Activated CD4-positive, alpha-beta T cell treated with anti-CD3 and anti-CD28 coated beads, Interleukin-2, Interleukin-4, amounts not matched to agents 100 ng/mL and 50 ng/mL, durations not matched to agents 16 hours and 8 hours (primary cell): ENCODE measurements at regions not wholly inside any gene's neighbourhood (a gene's known extent, or its start where the extent isn't known, plus 50 kb on each side); places are given as distances from the start of the nearest gene placed in this dataset.

ENCODE experiments used
- DNase-seq: peaks from one replicate; pipeline ENCODE4 v3.0.0-alpha.2; 2020; ENCODE audit warnings: low spot score

DNA sequence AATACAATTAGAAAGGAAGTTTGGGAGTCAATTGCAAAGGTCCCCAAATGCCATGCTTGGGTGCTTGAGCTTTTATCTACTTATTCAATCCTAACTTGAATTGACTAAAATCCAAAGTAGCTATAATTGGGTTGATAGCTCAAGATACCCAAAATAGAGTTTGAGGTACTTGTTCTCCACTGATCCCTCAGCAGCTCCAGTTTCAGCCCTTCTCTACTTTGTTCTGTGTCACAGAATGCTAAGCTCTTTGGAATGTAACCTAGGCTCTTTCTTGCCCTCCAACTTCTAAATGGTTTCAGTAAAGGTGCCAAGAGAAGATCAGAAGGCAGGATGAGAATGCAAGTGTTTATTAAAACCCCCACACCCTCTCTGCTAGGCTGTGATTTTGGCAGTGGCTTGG lies 251.4 kb upstream of the CLEC14A start:
- DNase-seq, result no peak

DNA sequence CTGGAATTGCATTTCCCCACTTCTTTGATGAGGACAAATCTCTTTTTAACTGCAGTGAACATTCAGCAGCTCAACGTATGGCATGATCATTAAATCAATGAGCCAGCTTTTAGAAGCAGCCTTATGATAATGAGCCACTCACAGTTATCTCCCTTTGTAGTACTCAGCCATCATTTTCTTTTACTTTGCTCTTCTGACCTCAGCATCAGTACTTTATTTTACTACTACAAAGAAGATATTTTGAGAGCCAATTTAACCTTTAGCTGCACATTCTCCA lies 250.0 kb upstream of the CLEC14A start:
- DNase-seq, result no peak

- DNase-seq, result no peak
Observed at GRCh38 chr14:38505221-38505972, 249.5 kb upstream of the CLEC14A start.

- no peak for DNase-seq
Observed at GRCh38 chr14:38504175-38504574, 248.3 kb upstream of the CLEC14A start.

GRCh38 chr14:38502239-38502638 lies 246.3 kb upstream of the CLEC14A start:
- DNase-seq, result no peak

GRCh38 chr14:38500125-38500524 lies 244.2 kb upstream of the CLEC14A start:
- no peak for DNase-seq

GRCh38 chr14:38496092-38496491 lies 240.2 kb upstream of the CLEC14A start:
- DNase-seq, result no peak

DNA sequence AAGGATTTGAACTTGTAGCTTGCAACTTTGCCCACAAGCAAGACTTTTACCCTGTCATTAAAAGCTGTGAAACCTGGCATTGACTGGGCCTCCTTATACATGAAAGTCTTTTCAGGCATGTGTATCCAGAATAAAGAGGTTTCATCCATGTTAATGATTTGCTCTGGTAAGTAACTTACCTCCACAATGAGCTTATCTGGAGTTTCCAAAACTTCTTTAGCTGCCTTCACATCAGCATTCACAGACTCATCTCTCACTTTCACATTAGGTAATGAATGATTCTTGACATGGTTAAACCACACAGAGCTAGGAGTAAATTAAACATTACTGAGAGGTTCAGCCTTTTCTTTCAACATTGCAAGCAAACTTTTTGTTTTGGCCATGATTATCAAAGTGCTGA lies 234.4 kb upstream of the CLEC14A start:
- no peak for DNase-seq

DNA sequence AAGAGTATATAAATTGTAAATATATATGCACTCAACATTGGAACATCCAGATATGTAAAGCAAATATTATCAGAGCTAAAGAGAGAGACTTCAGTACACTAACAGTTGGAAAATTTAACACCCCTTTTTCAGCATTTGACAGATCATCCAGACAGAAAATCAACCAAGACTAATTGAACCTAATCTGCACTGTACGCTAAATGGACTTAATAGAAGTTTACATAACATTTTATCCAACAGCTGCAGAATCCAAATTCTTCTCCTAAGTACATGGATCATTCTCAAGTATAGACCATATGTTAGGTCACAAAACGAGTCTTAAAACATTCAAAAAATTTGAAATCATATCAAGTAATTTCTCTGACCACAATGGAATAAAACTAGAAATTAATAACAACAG lies 229.1 kb upstream of the CLEC14A start:
- DNase-seq, result no peak

GRCh38 chr14:38481952-38482678 lies 226.2 kb upstream of the CLEC14A start:
- no peak for DNase-seq

DNA sequence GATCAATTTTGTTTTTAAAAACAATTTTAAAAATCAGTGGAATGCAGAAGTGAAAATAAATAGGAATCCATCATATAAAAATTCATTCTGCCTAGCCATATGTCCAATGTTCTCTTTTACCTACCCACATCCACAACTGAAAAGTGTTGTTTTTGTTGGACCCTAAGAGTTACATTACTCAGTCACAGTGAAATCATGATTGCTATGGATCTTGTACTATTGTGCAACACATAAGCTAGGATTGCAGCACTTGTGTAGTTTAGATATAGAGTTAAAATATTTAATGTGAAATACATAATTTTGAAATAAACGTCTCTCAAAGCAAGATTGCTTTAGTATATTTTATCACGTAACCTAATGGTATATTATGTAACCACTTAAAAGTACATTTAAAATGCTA lies 213.3 kb upstream of the CLEC14A start:
- no peak for DNase-seq

DNA sequence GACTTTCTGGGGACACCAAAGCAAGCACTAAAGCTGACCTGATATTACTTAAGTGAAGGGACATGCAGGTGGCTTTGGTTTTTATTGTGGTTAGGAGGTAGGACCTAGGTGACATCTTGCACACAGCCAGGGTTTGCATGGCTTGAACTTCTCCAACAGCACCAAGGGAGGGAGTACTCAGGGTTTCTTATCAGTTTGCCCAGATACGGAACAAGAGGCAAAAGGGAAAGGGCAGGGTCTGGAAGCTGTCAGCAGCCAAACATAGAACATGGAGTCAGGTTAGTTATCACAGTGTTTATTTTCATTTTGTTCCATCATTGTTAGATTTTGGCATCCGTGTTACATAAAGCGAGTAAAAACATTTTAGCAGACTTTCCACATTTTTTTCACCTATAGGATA lies 186.3 kb upstream of the CLEC14A start:
- no peak for DNase-seq

DNA sequence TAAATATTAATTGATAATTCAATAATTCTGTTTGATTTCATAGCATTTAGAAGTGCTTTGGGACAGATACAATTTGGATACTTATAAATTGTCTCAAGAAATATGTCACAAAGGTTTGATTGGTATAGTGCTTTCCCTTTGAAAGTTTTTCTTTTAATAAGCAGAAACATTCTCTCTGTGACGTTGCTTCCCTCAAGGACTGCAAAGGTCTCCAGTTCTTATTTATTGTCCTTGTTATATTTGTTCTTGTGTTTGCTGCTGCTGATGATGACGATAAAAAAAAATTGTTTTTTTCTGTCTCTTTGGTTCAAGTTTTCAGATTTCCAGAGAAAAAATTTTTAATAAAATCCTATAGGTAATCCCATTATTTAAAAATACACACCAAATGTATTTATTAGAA lies 176.3 kb upstream of the CLEC14A start:
- DNase-seq, result no peak

DNA sequence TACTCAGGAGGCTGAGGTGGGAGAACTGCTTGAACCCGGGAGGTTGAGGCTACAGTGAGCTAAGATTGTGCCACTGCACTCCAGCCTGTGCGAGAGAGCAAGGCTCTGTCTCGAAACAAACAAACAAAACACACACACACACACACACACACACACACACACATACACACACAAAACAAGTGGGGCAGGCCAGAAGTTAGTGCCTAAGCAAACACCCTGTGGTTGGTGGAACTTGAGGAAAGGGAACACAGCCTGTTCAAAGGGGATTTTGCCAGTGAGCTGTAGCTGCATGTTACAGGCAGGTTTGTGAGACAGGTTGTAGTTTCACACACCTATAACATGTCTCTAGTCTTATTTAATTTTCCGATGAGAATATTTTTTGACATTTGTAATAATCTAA lies 175.3 kb upstream of the CLEC14A start:
- DNase-seq, result no peak

DNA sequence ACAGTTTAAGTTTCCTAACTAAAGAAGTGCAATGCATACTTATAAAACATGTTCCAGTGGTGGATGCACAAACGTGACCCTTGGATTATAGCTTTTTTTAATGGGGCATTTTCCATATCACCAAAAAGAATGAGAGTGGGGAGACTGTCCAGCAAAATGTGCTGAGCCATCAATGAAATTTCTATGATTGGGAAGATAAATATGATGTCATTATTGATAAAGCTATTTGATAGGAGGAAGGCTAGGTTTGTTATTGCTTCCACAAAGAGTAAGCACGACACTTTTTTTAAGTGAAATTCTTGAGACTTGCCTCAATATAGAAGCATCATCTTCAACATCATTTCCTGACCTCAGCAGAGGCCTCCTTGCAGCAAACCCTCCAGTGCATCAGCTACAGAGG lies 174.6 kb upstream of the CLEC14A start:
- no peak for DNase-seq

- no peak for DNase-seq
Observed at GRCh38 chr14:38425324-38425976, 169.6 kb upstream of the CLEC14A start.

DNA sequence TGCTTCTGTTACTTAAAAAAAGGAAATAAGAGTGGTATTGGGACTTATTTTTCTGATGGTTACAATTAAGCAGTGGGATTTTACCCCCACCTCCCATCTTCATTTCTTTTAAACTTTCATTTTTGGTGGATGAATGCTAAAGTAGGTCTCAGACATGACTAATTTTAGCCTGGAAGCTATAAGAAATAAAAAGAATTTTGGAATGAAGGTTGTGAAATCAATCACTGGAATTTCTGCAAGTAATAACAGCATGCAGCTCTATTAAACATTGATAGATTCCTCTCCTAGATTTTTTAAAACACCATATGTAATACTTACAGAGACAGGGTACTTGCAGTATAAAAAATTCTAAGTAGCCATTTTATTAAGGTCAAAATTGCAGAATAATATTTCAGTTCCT lies 164.2 kb upstream of the CLEC14A start:
- DNase-seq, result no peak

GRCh38 chr14:38419579-38419978 lies 163.7 kb upstream of the CLEC14A start:
- no peak for DNase-seq

DNA sequence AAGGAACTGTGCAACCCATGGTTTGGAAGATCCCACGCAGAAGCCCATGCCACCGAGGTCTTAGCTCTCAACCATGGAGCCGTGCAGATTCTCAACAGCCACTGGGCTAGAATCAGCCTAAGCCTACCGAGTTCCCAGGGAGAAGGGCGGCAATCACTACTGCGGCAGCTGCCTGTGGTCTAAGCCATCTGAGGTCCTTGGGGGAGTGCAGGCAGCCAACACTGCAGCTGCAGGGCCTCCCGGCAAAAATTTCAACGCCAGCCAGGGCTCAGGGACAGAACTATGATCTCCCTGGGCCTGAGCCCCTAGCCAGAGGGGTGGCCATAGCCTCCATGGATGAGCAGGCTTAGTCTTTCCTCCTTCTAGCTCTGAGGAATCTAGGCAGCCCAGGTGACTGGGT lies 156.8 kb upstream of the CLEC14A start:
- DNase-seq, result no peak

DNA sequence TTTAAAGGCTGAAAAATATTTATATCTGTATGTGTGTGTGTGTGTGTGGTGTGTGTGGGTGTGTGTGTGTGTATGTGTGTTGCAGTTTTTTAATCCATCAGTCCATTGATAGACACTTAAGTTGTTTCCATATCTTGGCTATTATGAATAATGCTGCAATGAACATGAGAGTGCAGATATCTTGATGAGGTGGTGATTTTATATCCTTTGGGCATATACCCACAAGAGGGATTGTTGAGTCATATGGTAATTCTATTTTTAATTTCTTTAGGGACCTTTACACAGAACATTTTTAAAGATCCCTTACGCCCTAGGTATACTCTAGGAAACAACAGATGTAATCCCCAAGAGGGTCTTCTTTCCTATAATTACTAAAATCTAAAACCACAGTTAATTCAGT lies 154.5 kb upstream of the CLEC14A start:
- DNase-seq, result no peak

DNA sequence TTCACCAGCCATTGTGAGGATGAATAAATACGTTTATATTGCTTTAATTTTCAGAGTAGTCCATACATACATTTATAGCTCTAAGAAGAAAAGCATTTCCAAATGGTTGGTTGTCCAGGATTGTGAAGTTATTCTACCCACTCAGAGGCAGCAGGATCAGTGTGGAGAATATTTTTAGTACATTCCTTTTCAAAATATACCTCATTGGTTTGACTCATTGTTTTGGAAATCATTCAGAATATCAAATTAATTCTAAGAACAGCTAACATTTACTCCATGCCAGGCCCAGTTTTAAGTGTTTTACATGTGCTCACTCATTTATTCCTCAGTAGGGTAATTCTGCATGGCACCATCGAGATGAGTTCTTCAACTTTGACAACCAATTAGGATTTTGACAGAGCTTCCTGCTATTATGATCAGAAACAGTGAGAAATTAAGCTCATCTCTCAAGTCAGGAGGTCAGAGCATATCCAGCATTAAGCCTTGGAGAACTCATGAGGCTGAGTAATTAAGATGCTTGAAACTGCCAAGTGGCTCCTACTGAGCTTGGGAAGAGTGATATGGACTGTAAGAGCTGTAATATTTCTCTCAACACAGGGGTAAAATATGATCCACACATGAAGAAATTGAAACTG lies 153.3 kb upstream of the CLEC14A start:
- no peak for DNase-seq

DNA sequence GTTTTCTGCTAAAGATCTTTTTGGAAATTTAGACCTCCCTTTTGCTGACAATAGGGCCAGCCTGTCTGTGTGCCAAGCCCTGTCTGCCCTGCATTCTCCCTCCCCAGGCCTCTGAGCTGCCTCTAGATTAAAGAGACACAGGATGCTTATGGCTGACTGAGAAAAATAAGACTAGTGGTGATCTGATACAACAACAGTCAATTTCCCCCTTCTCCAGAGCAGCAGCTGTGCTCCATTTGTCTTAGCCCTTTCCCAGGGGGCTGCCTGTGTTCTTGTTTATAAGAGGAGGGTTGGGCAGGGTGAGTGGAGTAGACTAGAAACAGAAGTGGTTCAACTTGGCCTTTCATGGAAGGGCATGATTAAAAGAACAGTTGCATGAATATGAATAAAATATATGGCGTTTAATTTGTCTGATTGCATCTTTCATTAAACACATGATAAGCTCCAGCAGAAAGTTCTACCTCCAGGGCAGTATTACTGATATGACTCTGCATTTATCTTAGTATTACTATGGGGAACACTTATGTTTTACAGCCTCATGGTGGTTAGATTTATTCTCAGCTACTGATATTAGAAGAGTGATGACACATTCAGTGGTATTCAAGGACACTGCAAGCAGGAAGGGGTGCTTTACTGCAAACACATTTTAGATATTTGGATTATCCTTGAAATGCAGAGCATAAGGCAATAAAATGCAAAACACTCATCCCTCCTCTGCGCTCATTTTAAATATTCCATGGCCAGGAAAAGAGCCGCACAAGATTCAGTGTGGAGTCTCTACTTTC lies 150.2 kb upstream of the CLEC14A start:
- no peak for DNase-seq
